ENCODE measurements at regions not wholly inside any gene's neighbourhood (a gene's known extent, or its start where the extent isn't known, plus 50 kb on each side); places are given as distances from the start of the nearest gene placed in this dataset.

DNA sequence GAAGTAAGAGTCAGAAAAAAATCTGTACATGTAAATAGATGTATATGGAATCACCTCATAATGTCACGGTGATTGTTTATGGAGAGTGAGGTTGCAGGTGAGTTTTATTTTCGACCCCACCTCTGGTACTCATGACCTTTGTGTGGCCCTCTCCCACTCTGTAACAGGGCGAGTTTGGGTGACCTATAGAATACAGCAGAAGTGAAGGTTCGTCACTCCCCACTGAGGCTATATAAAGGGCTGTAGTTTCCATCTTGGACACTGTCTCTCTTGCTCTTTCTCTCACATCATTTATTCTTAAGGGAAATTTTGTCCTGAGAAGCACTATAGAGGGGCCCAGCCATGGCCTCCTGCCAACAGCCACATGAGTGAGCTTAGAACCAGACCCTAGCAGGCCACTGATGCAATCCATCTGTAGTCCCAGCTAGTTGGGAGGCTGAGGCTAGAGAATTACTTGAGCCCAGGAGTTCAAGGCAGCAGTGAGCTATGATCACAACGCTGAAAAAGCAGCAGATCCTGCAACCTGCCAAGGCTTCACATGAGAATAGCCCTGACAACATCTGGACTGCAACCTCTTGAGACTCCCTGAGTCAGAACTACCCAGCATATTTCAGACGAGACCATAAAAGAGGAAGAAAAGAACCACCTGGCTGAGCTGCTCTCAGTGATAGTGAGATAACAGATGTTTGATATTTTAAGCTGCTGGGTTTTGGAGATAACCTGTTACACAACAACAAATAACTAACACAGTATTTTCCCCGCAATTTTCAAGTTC is 74.3 kb upstream of the SLC1A4 start:
- ATAC-seq: no peak
- no peak overlapping the region for H3K9ac ChIP-seq (ENCODE audit: insufficient read depth, low read depth, low read length)
- no TSS peak for BruUV-seq (replicated peaks)
- H3K4me1 ChIP-seq (ENCODE audit: insufficient read depth, low read length): peaks cover 6% of the 10 kb centered on the region; the same call in 1 of the 2 replicates
- no peaks in the 10 kb centered on the region for H3K79me2 ChIP-seq (ENCODE audit: insufficient read depth, low read length)
- no peaks in the 10 kb centered on the region for H4K20me1 ChIP-seq (ENCODE audit: insufficient read depth, low read length)
- H3K27ac ChIP-seq (ENCODE audit: extremely low read length, insufficient read depth, low read length): no peak overlapping the region
- WGBS (ENCODE audit: low lambda C conversion rate): 12% methylated on average over 7 of the region's 7 CpGs
- H3K9me3 ChIP-seq (ENCODE audit: low read length): no peaks in the 10 kb centered on the region
- 0 out of 5 replicates have a peak, but pooled peaks cover 0 to 4% of the 10 kb centered on the region in 2 experiments for H3K27me3 ChIP-seq (ENCODE audit: control insufficient read depth in 1 of 2, insufficient read depth in 2 of 2, low read length in 2 of 2)
- in situ Hi-C loops (cut with HindIII; ENCODE audit: extremely low pct_ligation_motif_present, low pct_unique_long_range_greater_than_20kb): loop anchor here (5.0 to 25.0 kb wide), 4 partner anchors 72 to 650 kb away; partner anchors contain the start of gene SLC1A4
- no peak for DNase-seq (ENCODE audit: low spot score)
- TF ChIP-seq MEIS1 (CRISPR knock-in tag; IDR thresholded peaks at IDR 0.05; ENCODE audit: borderline replicate concordance): no peak
- no peak for TF ChIP-seq SNAI1 (CRISPR knock-in tag; IDR thresholded peaks at IDR 0.05; ENCODE audit: borderline replicate concordance)
- TF ChIP-seq ZNF567 (CRISPR knock-in tag; IDR thresholded peaks at IDR 0.05; ENCODE audit: borderline replicate concordance): no peak
- no peak for TF ChIP-seq ZC3H4 (CRISPR knock-in tag; IDR thresholded peaks at IDR 0.05; ENCODE audit: borderline replicate concordance)
- TF ChIP-seq, protein P1, sequence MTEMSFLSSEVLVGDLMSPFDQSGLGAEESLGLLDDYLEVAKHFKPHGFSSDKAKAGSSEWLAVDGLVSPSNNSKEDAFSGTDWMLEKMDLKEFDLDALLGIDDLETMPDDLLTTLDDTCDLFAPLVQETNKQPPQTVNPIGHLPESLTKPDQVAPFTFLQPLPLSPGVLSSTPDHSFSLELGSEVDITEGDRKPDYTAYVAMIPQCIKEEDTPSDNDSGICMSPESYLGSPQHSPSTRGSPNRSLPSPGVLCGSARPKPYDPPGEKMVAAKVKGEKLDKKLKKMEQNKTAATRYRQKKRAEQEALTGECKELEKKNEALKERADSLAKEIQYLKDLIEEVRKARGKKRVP (CRISPR knock-in tag; IDR thresholded peaks at IDR 0.05): 0 out of 4 replicates have a peak, but pooled peaks of 1 of the 2 experiments have one; percentile 26
- TF ChIP-seq NCOR1 (IDR thresholded peaks at IDR 0.05; ENCODE audit: borderline replicate concordance, low read length): no peak
- TF ChIP-seq GATA4 (IDR thresholded peaks at IDR 0.05; ENCODE audit: borderline replicate concordance, low read depth): no peak
- TF ChIP-seq NFIB (CRISPR knock-in tag; IDR thresholded peaks at IDR 0.05; ENCODE audit: borderline replicate concordance): no peak
- intact Hi-C loops (cut with micrococcal nuclease; ENCODE audit: unreplicated experiment): no loop called here
- POLR2A ChIA-PET: no interaction called here
- no peak overlapping the region for H3K4me2 ChIP-seq (ENCODE audit: low read depth, low read length)
- no peak overlapping the region for H3K4me3 ChIP-seq (replicated peaks in 1 of 3; ENCODE audit: insufficient read depth in 1 of 3, low read depth in 2 of 3, low read length in 3 of 3)
- CTCF ChIA-PET (ENCODE audit: low intra/inter-chr PET ratio, low total read pairs): no interaction called here
- H3K36me3 ChIP-seq (replicated peaks in 1 of 2; ENCODE audit: control insufficient read depth in 1 of 2, insufficient read depth in 2 of 2, low read length in 2 of 2): no peaks in the 10 kb centered on the region
- no peak for FAIRE-seq
- H2AFZ ChIP-seq (ENCODE audit: low read length): peak overlapping the region; percentile 33

All from HepG2 (cell line).